MCF 10A (cell line): ENCODE measurements at regions not wholly inside any gene's neighbourhood (a gene's known extent, or its start where the extent isn't known, plus 50 kb on each side); places are given as distances from the start of the nearest gene placed in this dataset.
"Not testable (repeated sequence)": the region's sequence is repeated elsewhere in the genome, so short reads cannot be mapped to it uniquely, and the experiment has no call there.

ENCODE experiments used
- BruUV-seq: library from RNA; stranded (reverse); fragments of 400-500 nt; replicated peaks from 2 replicates; lab custom pipeline; 2021; lab: Mats Ljungman, UMichigan
- CTCF ChIA-PET: fragments of 300-600 bp; sonication (Branson Sonifier 250); formaldehyde crosslinking; extraction: SDS; loops from one replicate; lab custom pipeline; 2021; ENCODE audit warnings: antibody characterized with exemption, inconsistent platforms; lab: Yijun Ruan, JAX
- POLR2A ChIA-PET: fragments of 300-600, 350-650 bp; sonication (Branson Sonifier 250); formaldehyde crosslinking; extraction: SDS; loops from one replicate; lab custom pipeline; 2020; ENCODE audit warnings: antibody characterized with exemption, inconsistent platforms; lab: Yijun Ruan, JAX
- DNase-seq: peaks from one replicate; pipeline ENCODE4 v3.0.0-alpha.2; 2018; ENCODE audit not compliant: unreplicated experiment
- H3K27ac Mint-ChIP-seq: one replicate; pipeline ENCODE4 v1.8.0; 2022; ENCODE audit warnings: mild to moderate bottlenecking, low read depth, mixed read lengths; ENCODE audit not compliant: unreplicated experiment
- H3K27me3 Mint-ChIP-seq: one replicate; pipeline ENCODE4 v1.8.0; 2022; ENCODE audit warnings: mixed read lengths; ENCODE audit not compliant: insufficient read depth, unreplicated experiment
- H3K36me3 Mint-ChIP-seq: one replicate; pipeline ENCODE4 v1.8.0; 2022; ENCODE audit warnings: mild to moderate bottlenecking, moderate library complexity, mixed read lengths; ENCODE audit not compliant: insufficient read depth, unreplicated experiment
- H3K4me1 Mint-ChIP-seq: one replicate; pipeline ENCODE4 v1.8.0; 2022; ENCODE audit warnings: mixed read lengths; ENCODE audit not compliant: insufficient read depth, unreplicated experiment
- H3K4me3 Mint-ChIP-seq: one replicate; pipeline ENCODE4 v1.8.0; 2022; ENCODE audit warnings: mild to moderate bottlenecking, moderate library complexity, mixed read lengths; ENCODE audit not compliant: unreplicated experiment
- H3K9me3 Mint-ChIP-seq: one replicate; pipeline ENCODE4 v1.8.0; 2022; ENCODE audit warnings: mixed read lengths; ENCODE audit not compliant: unreplicated experiment
- CTCF ChIP-seq: fragments of 200-600 bp; IDR thresholded peaks from one replicate; pipeline ENCODE4 v1.8.0; 2022; ENCODE audit warnings: antibody characterized with exemption, mild to moderate bottlenecking; ENCODE audit not compliant: unreplicated experiment
- intact Hi-C: fragments of 100-400 bp; cut with micrococcal nuclease; formaldehyde crosslinking; loops from 2 replicates; pipeline ENCODE4 v1.14.1; 2022

DNA sequence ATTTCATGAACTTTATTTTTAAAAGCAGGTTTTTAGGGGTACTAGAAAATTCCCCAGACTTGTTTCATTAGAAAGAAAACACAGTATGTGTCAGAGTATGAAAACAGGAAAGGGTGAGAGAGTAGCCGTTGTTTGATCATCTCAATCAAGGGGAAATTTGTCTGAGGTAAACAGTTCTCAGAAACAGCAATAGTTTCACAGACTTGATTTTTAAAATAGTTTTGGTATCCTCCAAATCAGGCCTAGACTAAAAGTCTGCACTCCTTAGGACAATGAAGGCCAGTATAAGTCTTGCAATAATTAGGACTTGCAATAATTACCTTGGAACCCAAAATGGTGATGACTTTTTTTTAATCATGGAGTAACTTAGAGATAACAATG is 176.6 kb upstream of the TAB2 start:
- Mint-ChIP-seq H3K9me3 (no peaks in the 10 kb centered on the region), H3K27me3 (no peaks in the 10 kb centered on the region), H3K36me3 (no peaks in the 10 kb centered on the region), H3K4me3 (no peak overlapping the region), H3K27ac (no peak overlapping the region), H3K4me1 (no peaks in the 10 kb centered on the region)
- no peak for DNase-seq
- POLR2A ChIA-PET: no interaction called here
- TF ChIP-seq CTCF: no peak
- BruUV-seq: no TSS peak
- CTCF ChIA-PET: no interaction called here
- intact Hi-C loops: no loop called here

DNA sequence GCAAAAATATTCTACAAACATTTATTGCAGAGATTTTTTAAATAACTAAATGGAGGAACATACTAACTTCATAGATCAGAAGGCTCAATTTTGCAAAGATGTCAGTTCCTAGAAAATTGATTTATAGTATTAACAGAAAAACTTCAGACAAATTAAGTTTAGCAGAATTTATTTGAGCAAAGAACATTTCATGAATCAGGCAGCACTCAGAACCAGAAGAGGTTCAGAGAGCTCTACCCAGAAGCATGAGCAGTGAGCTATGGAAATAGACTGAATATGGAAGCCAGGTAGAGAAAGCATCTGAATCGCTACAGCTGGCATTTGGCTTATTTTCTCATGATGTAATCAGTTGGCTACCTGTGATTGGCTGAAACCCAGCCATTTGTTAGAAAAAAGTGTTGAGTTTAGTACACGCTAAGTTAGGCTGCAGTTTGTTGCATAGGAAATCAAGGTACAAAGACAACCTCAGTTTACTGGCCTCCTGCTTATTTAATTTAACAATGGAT is 174.5 kb upstream of the TAB2 start:
- no TSS peak for BruUV-seq
- TF ChIP-seq CTCF: no peak
- ChIA-PET CTCF (no interaction called here), POLR2A (no interaction called here)
- H3K4me1 Mint-ChIP-seq: peaks cover 6% of the 10 kb centered on the region
- no peak overlapping the region for H3K27ac Mint-ChIP-seq
- no peaks in the 10 kb centered on the region for H3K27me3 Mint-ChIP-seq
- intact Hi-C loops: no loop called here
- H3K9me3 Mint-ChIP-seq: no peaks in the 10 kb centered on the region
- no peak overlapping the region for H3K4me3 Mint-ChIP-seq
- H3K36me3 Mint-ChIP-seq: no peaks in the 10 kb centered on the region
- DNase-seq: no peak

DNA sequence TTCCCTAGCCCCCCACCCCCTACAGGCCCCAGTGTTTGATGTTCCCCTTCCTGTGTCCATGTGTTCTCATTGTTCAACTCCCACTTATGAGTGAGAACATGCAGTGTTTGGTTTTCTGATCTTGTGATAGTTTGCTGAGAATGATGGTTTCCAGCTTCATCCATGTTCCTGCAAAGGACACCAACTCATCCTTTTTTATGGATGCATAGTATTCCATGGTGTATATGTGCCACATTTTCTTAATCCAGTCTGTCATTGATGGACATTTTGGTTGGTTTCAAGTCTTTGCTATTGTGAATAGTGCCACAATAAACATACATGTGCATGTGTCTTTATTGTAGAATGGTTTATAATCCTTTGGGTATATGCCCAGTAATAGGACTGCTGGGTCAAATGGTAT is 171.7 kb upstream of the TAB2 start:
- DNase-seq, H3K36me3 Mint-ChIP-seq, H3K4me1 Mint-ChIP-seq, CTCF ChIA-PET, H3K4me3 Mint-ChIP-seq, BruUV-seq, intact Hi-C loops, POLR2A ChIA-PET, H3K27ac Mint-ChIP-seq, H3K9me3 Mint-ChIP-seq: not testable (repeated sequence)
- H3K27me3 Mint-ChIP-seq: peaks cover 27% of the 10 kb centered on the region

GRCh38 chr6:149147195-149147594 is 170.3 kb upstream of the TAB2 start:
- no TSS peak for BruUV-seq
- Mint-ChIP-seq H3K36me3 (no peaks in the 10 kb centered on the region), H3K9me3 (no peaks in the 10 kb centered on the region), H3K27me3 (peaks cover 31% of the 10 kb centered on the region), H3K4me1 (peaks cover 6% of the 10 kb centered on the region), H3K27ac (no peak overlapping the region), H3K4me3 (no peak overlapping the region)
- POLR2A ChIA-PET: interaction anchor here (0.7 kb wide), 1 partner anchor 243 kb away, joined by 3 read pairs; no protein-coding TSS in a partner anchor
- no peak for TF ChIP-seq CTCF
- DNase-seq: no peak
- CTCF ChIA-PET: no interaction called here
- intact Hi-C loops: no loop called here
